ENCODE measurements at regions not wholly inside any gene's neighbourhood (a gene's known extent, or its start where the extent isn't known, plus 50 kb on each side); places are given as distances from the start of the nearest gene placed in this dataset.

- TF ChIP-seq CTCF (IDR thresholded peaks at IDR 0.05) = no peak
- TF ChIP-seq POLR2A (IDR thresholded peaks at IDR 0.05) = no peak
Measured at GRCh38 chr2:12987246-12987645, 270.5 kb downstream of the TRIB2 start.

Data from heart left ventricle (tissue), 13 donors.